SU-DHL-6 (cell line): ENCODE measurements at regions not wholly inside any gene's neighbourhood (a gene's known extent, or its start where the extent isn't known, plus 50 kb on each side); places are given as distances from the start of the nearest gene placed in this dataset.

ENCODE experiments used
- H2AFZ ChIP-seq: fragments of 200-600 bp; sonication (generic); 2 replicates; pipeline ENCODE4 v1.6.1; 2014; ENCODE audit warnings: low read depth, mild to moderate bottlenecking, moderate library complexity, mixed read lengths, antibody characterized with exemption, low read length; ENCODE audit not compliant: severe bottlenecking
- H3F3A ChIP-seq: fragments of 200-600 bp; shearing (Covaris generic); 2 replicates; pipeline ENCODE4 v1.6.0; 2016; ENCODE audit warnings: antibody characterized with exemption, mild to moderate bottlenecking; ENCODE audit not compliant: insufficient read depth
- H3K27ac ChIP-seq: fragments of 200-600 bp; sonication (generic); 2 replicates; pipeline ENCODE4 v1.5.1; 2016; ENCODE audit warnings: low read depth, mild to moderate bottlenecking, low read length, moderate library complexity, mixed read lengths
- H3K27me3 ChIP-seq: fragments of 200-600 bp; sonication (generic), shearing (Covaris generic); 2 replicates; pipeline ENCODE4 v1.6.0; 2014; ENCODE audit warnings: mild to moderate bottlenecking, low read length
- H3K36me3 ChIP-seq: fragments of 200-600 bp; sonication (generic); 2 replicates; pipeline ENCODE4 v1.6.1; 2014; ENCODE audit warnings: mild to moderate bottlenecking, low read length, mixed read lengths
- H3K4me2 ChIP-seq: fragments of 300-600, 200-600 bp; shearing (Covaris generic), sonication (generic); 2 replicates; pipeline ENCODE4 v1.6.0; 2014; ENCODE audit warnings: low read length, low read depth, mild to moderate bottlenecking; ENCODE audit not compliant: poor library complexity, severe bottlenecking
- H3K4me3 ChIP-seq: fragments of 200-600 bp; sonication (generic); 2 replicates; pipeline ENCODE4 v1.5.1; 2014; ENCODE audit warnings: antibody characterized with exemption, low read length, mild to moderate bottlenecking, mixed read lengths; ENCODE audit not compliant: insufficient read depth, poor library complexity, severe bottlenecking
- H3K79me2 ChIP-seq: fragments of 200-600 bp; sonication (generic); 2 replicates; pipeline ENCODE4 v1.6.1; 2014; ENCODE audit warnings: mild to moderate bottlenecking, low read length, moderate library complexity; ENCODE audit not compliant: insufficient read depth
- H3K9ac ChIP-seq: fragments of 200-600 bp; sonication (generic); 2 replicates; pipeline ENCODE4 v1.7.0; 2014; ENCODE audit warnings: mild to moderate bottlenecking, low read length
- H3K9me2 ChIP-seq: fragments of 200-600 bp; sonication (generic); replicated peaks from 2 replicates; pipeline ENCODE4 v1.6.1; 2014; ENCODE audit warnings: low read length; ENCODE audit not compliant: insufficient read depth
- H3K9me3 ChIP-seq: fragments of 200-600 bp; sonication (generic); 2 replicates; pipeline ENCODE4 v1.6.1; 2014; ENCODE audit warnings: low read length, mixed read lengths; ENCODE audit not compliant: insufficient read depth
- H4K20me1 ChIP-seq: fragments of 200-600 bp; sonication (generic); 2 replicates; pipeline ENCODE4 v1.6.1; 2014; ENCODE audit warnings: low read depth, mild to moderate bottlenecking, antibody characterized with exemption, low read length, moderate library complexity, mixed read lengths
- CTCF ChIP-seq: fragments of 200-600 bp; sonication (generic); IDR thresholded peaks from one replicate; pipeline ENCODE4 v1.5.1; 2017; ENCODE audit warnings: antibody characterized with exemption, mild to moderate bottlenecking, low read length, moderate library complexity; ENCODE audit not compliant: insufficient read depth, poor library complexity, severe bottlenecking
- EZH2phosphoT487 ChIP-seq: fragments of 200-600 bp; sonication (generic), shearing (Covaris generic); conservative IDR thresholded peaks from 2 replicates; pipeline ENCODE4 v1.6.1; 2018; ENCODE audit warnings: mild to moderate bottlenecking, antibody characterized with exemption, low read length, moderate library complexity, mixed read lengths

GRCh38 chr2:6679471-6679870 lies 186.2 kb downstream of the CMPK2 start:
- H3K9ac ChIP-seq = no peak overlapping the region
- H3K27ac ChIP-seq = no peak overlapping the region
- H3K4me3 ChIP-seq = no peak overlapping the region
- no peak for TF ChIP-seq EZH2phosphoT487
- no peak for TF ChIP-seq CTCF
- H3K79me2 ChIP-seq = no peaks in the 10 kb centered on the region
- no peak overlapping the region for H2AFZ ChIP-seq
- H4K20me1 ChIP-seq = no peaks in the 10 kb centered on the region
- H3K4me2 ChIP-seq = no peak overlapping the region
- no peaks in the 10 kb centered on the region for H3K36me3 ChIP-seq
- no peaks in the 10 kb centered on the region for H3F3A ChIP-seq
- H3K9me2 ChIP-seq = no peaks in the 10 kb centered on the region
- H3K27me3 ChIP-seq = no peaks in the 10 kb centered on the region
- H3K9me3 ChIP-seq = no peaks in the 10 kb centered on the region

- TF ChIP-seq CTCF (no peak), EZH2phosphoT487 (no peak)
Measured at GRCh38 chr2:6683516-6683915, 182.2 kb downstream of the CMPK2 start.

GRCh38 chr2:6685447-6685846 lies 180.3 kb downstream of the CMPK2 start:
- no peaks in the 10 kb centered on the region for H4K20me1 ChIP-seq
- H3K36me3 ChIP-seq = no peaks in the 10 kb centered on the region
- no peaks in the 10 kb centered on the region for H3K9me3 ChIP-seq
- H3K27ac ChIP-seq = no peak overlapping the region
- no peaks in the 10 kb centered on the region for H3K27me3 ChIP-seq
- no peak overlapping the region for H2AFZ ChIP-seq
- H3K9me2 ChIP-seq = no peaks in the 10 kb centered on the region
- H3K4me2 ChIP-seq = no peak overlapping the region
- H3K79me2 ChIP-seq = no peaks in the 10 kb centered on the region
- no peak for TF ChIP-seq EZH2phosphoT487
- TF ChIP-seq CTCF = no peak
- H3F3A ChIP-seq = no peaks in the 10 kb centered on the region
- H3K9ac ChIP-seq = no peak overlapping the region
- H3K4me3 ChIP-seq = no peak overlapping the region

More at GRCh38 chr2:6683516-6683915, 182.2 kb downstream of the CMPK2 start:
- Histone ChIP-seq H3K4me3 (no peak overlapping the region), H2AFZ (no peak overlapping the region), H3F3A (no peaks in the 10 kb centered on the region), H3K9ac (no peak overlapping the region), H4K20me1 (no peaks in the 10 kb centered on the region), H3K9me2 (no peaks in the 10 kb centered on the region), H3K36me3 (no peaks in the 10 kb centered on the region), H3K4me2 (no peak overlapping the region), H3K27ac (no peak overlapping the region), H3K9me3 (no peaks in the 10 kb centered on the region), H3K79me2 (no peaks in the 10 kb centered on the region), H3K27me3 (no peaks in the 10 kb centered on the region)
